H1 (cell line): ENCODE measurements at regions not wholly inside any gene's neighbourhood (a gene's known extent, or its start where the extent isn't known, plus 50 kb on each side); places are given as distances from the start of the nearest gene placed in this dataset.

Source experiments
- CTCF ChIA-PET: fragments of 300-600 bp; sonication (Branson Sonifier 250); formaldehyde crosslinking; loops from one replicate; lab custom pipeline; 2021; ENCODE audit not compliant: partially characterized antibody; lab: Charles Lee
- POLR2A ChIA-PET: fragments of 300-600 bp; sonication (Branson Sonifier 250); formaldehyde crosslinking; loops from one replicate; lab custom pipeline; 2021; ENCODE audit warnings: inconsistent platforms; ENCODE audit not compliant: partially characterized antibody; lab: Charles Lee
- DNase-seq, 2 experiments: peaks; one replicate each; pipeline versions ENCODE4 v3.0.0 to v3.0.0-alpha.2; 2010 to 2022; ENCODE audit warnings: low spot score in 2 of 2, low read depth in 1 of 2, mixed read lengths in 1 of 2
- FAIRE-seq: peaks from 2 replicates; lab custom pipeline; 2011; peaks lifted over from hg19 to GRCh38; lab: Jason Lieb, UNC
- H2AFZ ChIP-seq: 2 replicates; pipeline ENCODE4 v1.8.1; 2012; ENCODE audit warnings: low read length, inconsistent platforms
- H2AK5ac ChIP-seq: 2 replicates; pipeline ENCODE4 v1.6.1; 2013; ENCODE audit warnings: low read depth, low read length
- H2BK120ac ChIP-seq: replicated peaks from 2 replicates; pipeline ENCODE3; 2013; ENCODE audit warnings: low read depth, low read length, inconsistent platforms
- H2BK12ac ChIP-seq: 2 replicates; pipeline ENCODE4 v1.6.1; 2013; ENCODE audit warnings: low read depth, low read length
- H2BK15ac ChIP-seq: 2 replicates; pipeline ENCODE4 v1.6.1; 2013; ENCODE audit warnings: low read length
- H2BK20ac ChIP-seq: 2 replicates; pipeline ENCODE4 v1.6.1; 2013; ENCODE audit warnings: low read length
- H2BK5ac ChIP-seq: 2 replicates; pipeline ENCODE4 v1.6.1; 2013; ENCODE audit warnings: low read depth, low read length
- H3K14ac ChIP-seq: 2 replicates; pipeline ENCODE4 v1.6.1; 2013; ENCODE audit warnings: inconsistent platforms; ENCODE audit not compliant: insufficient read length
- H3K18ac ChIP-seq: 2 replicates; pipeline ENCODE4 v1.6.1; 2013; ENCODE audit warnings: low read length; ENCODE audit errors: extremely low read depth
- H3K23ac ChIP-seq: 2 replicates; pipeline ENCODE4 v1.6.1; 2013; ENCODE audit warnings: inconsistent platforms; ENCODE audit not compliant: insufficient read length
- H3K23me2 ChIP-seq: 2 replicates; pipeline ENCODE4 v1.6.1; 2013; ENCODE audit warnings: low read depth, low read length
- H3K27ac ChIP-seq: 2 replicates; pipeline ENCODE4 v1.6.1; 2011; ENCODE audit warnings: low read depth, low read length, inconsistent platforms
- H3K27me3 ChIP-seq, 4 experiments: replicated peaks in 1 of 4; 1 replicate in 1 of 4; 2 replicates in 3 of 4; pipeline versions ENCODE4 v1.6.1 to v1.8.1; 2011 to 2013; ENCODE audit warnings: low read length in 3 of 4, mild to moderate bottlenecking in 3 of 4, inconsistent platforms in 2 of 4, mixed read lengths in 2 of 4, moderate library complexity in 1 of 4; ENCODE audit not compliant: control insufficient read depth in 3 of 4, insufficient read depth in 3 of 4; ENCODE audit errors: extremely low read depth in 1 of 4
- H3K36me3 ChIP-seq, 4 experiments: 2 replicates each; pipeline versions ENCODE4 v1.6.1 to v1.8.1; 2011 to 2013; ENCODE audit warnings: mild to moderate bottlenecking in 4 of 4, low read length in 3 of 4, moderate library complexity in 2 of 4, control low read depth in 1 of 4, inconsistent platforms in 1 of 4; ENCODE audit not compliant: insufficient read depth in 4 of 4, control insufficient read depth in 2 of 4
- H3K4ac ChIP-seq: replicated peaks from 2 replicates; pipeline ENCODE3; 2013; ENCODE audit warnings: low read length, low read depth, mixed read lengths, inconsistent platforms; ENCODE audit not compliant: insufficient read length
- H3K4me1 ChIP-seq, 4 experiments: replicated peaks in 1 of 4; 1 replicate in 1 of 4; 2 replicates in 3 of 4; pipeline versions ENCODE4 v1.6.1 to v1.8.1; 2011 to 2013; ENCODE audit warnings: low read length in 3 of 4, inconsistent platforms in 2 of 4, mixed read lengths in 1 of 4; ENCODE audit not compliant: insufficient read depth in 4 of 4, control insufficient read depth in 3 of 4
- H3K4me2 ChIP-seq, 2 experiments: 2 replicates each; pipeline versions ENCODE4 v1.6.1 to v1.8.1; 2011 to 2013; ENCODE audit warnings: low read depth in 2 of 2, low read length in 2 of 2, control low read depth in 1 of 2, inconsistent platforms in 1 of 2, mild to moderate bottlenecking in 1 of 2; ENCODE audit not compliant: insufficient read depth in 1 of 2
- H3K4me3 ChIP-seq, 4 experiments: fragments of 200-600, 300-600 bp in 1 of 4; sonication (generic), shearing (Covaris generic), sonication (Bioruptor Twin) in 1 of 4; 2 replicates each; pipeline versions ENCODE4 v1.5.1 to v1.8.1; 2011 to 2016; ENCODE audit warnings: low read length in 4 of 4, low read depth in 3 of 4, control low read depth in 2 of 4, inconsistent platforms in 2 of 4, mild to moderate bottlenecking in 2 of 4, mixed read lengths in 1 of 4, moderate library complexity in 1 of 4; ENCODE audit not compliant: insufficient read depth in 2 of 4; ENCODE audit errors: extremely low read depth in 1 of 4
- H3K56ac ChIP-seq: replicated peaks from 2 replicates; pipeline ENCODE3; 2013; ENCODE audit warnings: low read depth, mild to moderate bottlenecking, mixed read lengths, low read length, inconsistent platforms; ENCODE audit not compliant: insufficient read length
- H3K79me1 ChIP-seq: 2 replicates; pipeline ENCODE4 v1.6.1; 2013; ENCODE audit warnings: low read depth, low read length, control low read depth
- H3K79me2 ChIP-seq, 2 experiments: 2 replicates each; pipeline versions ENCODE4 v1.6.1 to v1.8.1; 2012 to 2013; ENCODE audit warnings: low read length in 2 of 2, mild to moderate bottlenecking in 2 of 2, inconsistent platforms in 1 of 2; ENCODE audit not compliant: insufficient read depth in 2 of 2, control insufficient read depth in 1 of 2
- H3K9ac ChIP-seq, 4 experiments: replicated peaks in 1 of 4; 1 replicate in 1 of 4; 2 replicates in 3 of 4; pipeline versions ENCODE4 v1.6.1 to v1.8.1; 2011 to 2013; ENCODE audit warnings: low read depth in 3 of 4, low read length in 3 of 4, control low read depth in 2 of 4, mild to moderate bottlenecking in 2 of 4, moderate library complexity in 2 of 4, inconsistent platforms in 1 of 4; ENCODE audit errors: extremely low read depth in 1 of 4
- H3K9me3 ChIP-seq, 2 experiments: 2 replicates each; pipeline versions ENCODE4 v1.6.1 to v1.8.1; 2012 to 2013; ENCODE audit warnings: mild to moderate bottlenecking in 2 of 2, moderate library complexity in 2 of 2, control low read depth in 1 of 2, inconsistent platforms in 1 of 2, low read depth in 1 of 2, low read length in 1 of 2, mixed read lengths in 1 of 2; ENCODE audit not compliant: insufficient read depth in 2 of 2
- H4K20me1 ChIP-seq, 2 experiments: replicated peaks in 1 of 2; 2 replicates each; pipeline versions ENCODE3 to v1.8.1; 2011 to 2013; ENCODE audit warnings: inconsistent platforms in 2 of 2, low read length in 2 of 2, mild to moderate bottlenecking in 1 of 2; ENCODE audit not compliant: insufficient read depth in 2 of 2, control insufficient read depth in 1 of 2
- H4K5ac ChIP-seq: 2 replicates; pipeline ENCODE4 v1.6.1; 2013; ENCODE audit warnings: low read length, low read depth, mixed read lengths, inconsistent platforms; ENCODE audit not compliant: insufficient read length
- H4K8ac ChIP-seq: 2 replicates; pipeline ENCODE4 v1.8.0; 2013; ENCODE audit warnings: mild to moderate bottlenecking, moderate library complexity, low read length, inconsistent platforms; ENCODE audit not compliant: insufficient read depth; ENCODE audit errors: extremely low read depth
- H4K91ac ChIP-seq: replicated peaks from 2 replicates; pipeline ENCODE3; 2013; ENCODE audit warnings: low read length, mixed read lengths, inconsistent platforms; ENCODE audit not compliant: insufficient read length
- BCL11A ChIP-seq, 2 experiments: IDR thresholded peaks; one replicate each; pipeline ENCODE4 v1.6.1; 2011; ENCODE audit warnings: low read depth in 2 of 2, low read length in 2 of 2, mild to moderate bottlenecking in 2 of 2
- JUND ChIP-seq: IDR thresholded peaks from 2 replicates; pipeline ENCODE4 v1.6.1; 2011; ENCODE audit warnings: mild to moderate bottlenecking, improper control_type of control experiment, low read length
- KDM5A ChIP-seq: fragments of 200-600 bp; IDR thresholded peaks from 2 replicates; pipeline ENCODE4 v1.7.1; 2012; ENCODE audit warnings: mild to moderate bottlenecking, low read length, inconsistent platforms, mixed read lengths
- RAD21 ChIP-seq, 2 experiments: IDR thresholded peaks in 1 of 2; conservative IDR thresholded peaks in 1 of 2; 2 replicates each; pipeline ENCODE4 v1.6.1; 2011; ENCODE audit warnings: low read depth in 2 of 2, low read length in 2 of 2, improper control_type of control experiment in 1 of 2, inconsistent platforms in 1 of 2, mild to moderate bottlenecking in 1 of 2, moderate library complexity in 1 of 2
- SIN3A ChIP-seq, 2 experiments: IDR thresholded peaks in 1 of 2; conservative IDR thresholded peaks in 1 of 2; 2 replicates each; pipeline ENCODE4 v1.6.1; 2011 to 2012; ENCODE audit warnings: low read length in 2 of 2, improper control_type of control experiment in 1 of 2, low read depth in 1 of 2, mild to moderate bottlenecking in 1 of 2
- SP1 ChIP-seq: IDR thresholded peaks from 2 replicates; pipeline ENCODE4 v1.6.1; 2011; ENCODE audit warnings: low read depth, low read length
- SP2 ChIP-seq: IDR thresholded peaks from 2 replicates; pipeline ENCODE4 v1.6.1; 2012; ENCODE audit warnings: mild to moderate bottlenecking, low read length, inconsistent platforms
- TCF12 ChIP-seq: IDR thresholded peaks from 2 replicates; pipeline ENCODE4 v1.6.1; 2011; ENCODE audit warnings: low read depth, mild to moderate bottlenecking, low read length
- WGBS, 2 experiments: shearing (Covaris generic) in 1 of 2; methylation state at CpG; one replicate each; pipeline versions ENCODE4 v1.1.6 to v1.1.7; 2013 to 2015; ENCODE audit warnings: low lambda C conversion rate in 2 of 2, mixed read lengths in 2 of 2, inconsistent platforms in 1 of 2, low coverage in 1 of 2, missing lambda C conversion rate in 1 of 2; ENCODE audit not compliant: insufficient replicate concordance in 2 of 2, insufficient coverage in 1 of 2, insufficient read length in 1 of 2; ENCODE audit errors: extremely low coverage in 1 of 2, missing lambda C conversion rate in 1 of 2; 5-methylcytosine and 5-hydroxymethylcytosine counted together

DNA sequence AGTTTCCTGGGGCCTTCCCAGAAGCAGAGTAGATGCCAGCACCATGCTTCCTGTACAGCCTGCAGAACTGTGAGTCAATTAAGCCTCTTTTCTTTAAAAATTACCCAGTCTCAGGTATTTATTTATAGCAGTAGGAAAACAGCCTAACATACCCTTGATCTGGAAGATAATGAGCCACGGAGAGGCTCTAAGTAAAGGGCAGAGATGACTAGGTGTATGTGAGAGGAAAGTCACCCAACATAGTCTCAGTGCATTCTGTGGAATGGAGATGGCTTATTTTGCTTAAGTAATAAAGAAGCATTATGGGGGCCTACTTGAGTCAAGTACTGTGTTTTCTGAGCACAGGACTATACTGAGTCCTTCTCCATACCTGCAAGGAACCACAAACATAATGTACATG, 199.5 kb downstream of the CPEB2 start:
- no peak overlapping the region for H2BK15ac ChIP-seq
- TF ChIP-seq KDM5A = no peak
- TF ChIP-seq TCF12 = no peak
- no peak for TF ChIP-seq SP2
- TF ChIP-seq SP1 = no peak
- TF ChIP-seq JUND = no peak
- TF ChIP-seq SIN3A (conservative IDR thresholded peaks at IDR 0.05 in 1 of 2, IDR thresholded peaks at IDR 0.05 in 1 of 2; ENCODE audit: low read depth in 1 of 2, low read length in 2 of 2) = no peak
- TF ChIP-seq BCL11A (IDR thresholded peaks at IDR 0.05; ENCODE audit: low read depth in 2 of 2, low read length in 2 of 2) = no peak
- TF ChIP-seq RAD21 (IDR thresholded peaks at IDR 0.05 in 1 of 2, conservative IDR thresholded peaks at IDR 0.05 in 1 of 2; ENCODE audit: low read depth in 2 of 2, low read length in 2 of 2) = no peak
- no peak overlapping the region for H4K5ac ChIP-seq
- no peak overlapping the region for H2AK5ac ChIP-seq
- CTCF ChIA-PET = interaction anchor here (0.9 kb wide), 1 partner anchor 18 kb away, joined by 3 read pairs; no protein-coding TSS in a partner anchor
- peaks cover 5 to 6% of the 10 kb centered on the region in 2 experiments for H3K9me3 ChIP-seq
- peaks cover 0 to 9% (median 4%) of the 10 kb centered on the region in 4 experiments; a peak in 4 of 7 replicates for H3K4me1 ChIP-seq
- H3K14ac ChIP-seq = no peak overlapping the region
- FAIRE-seq = no peak
- no peaks in the 10 kb centered on the region for H3K36me3 ChIP-seq
- no peak overlapping the region for H2AFZ ChIP-seq
- no peaks in the 10 kb centered on the region for H4K20me1 ChIP-seq
- H3K79me1 ChIP-seq = no peaks in the 10 kb centered on the region
- no peak overlapping the region for H4K8ac ChIP-seq
- 0 out of 2 replicates have a peak overlapping the region, but pooled peaks have one; percentile 21 for H2BK20ac ChIP-seq
- H3K79me2 ChIP-seq = no peaks in the 10 kb centered on the region
- no peak overlapping the region for H3K4me3 ChIP-seq
- DNase-seq = no peak
- H2BK5ac ChIP-seq = no peak overlapping the region
- H3K4me2 ChIP-seq = no peak overlapping the region
- no peak overlapping the region for H3K23ac ChIP-seq
- no peak overlapping the region for H3K27ac ChIP-seq
- H4K91ac ChIP-seq = no peak overlapping the region
- H3K27me3 ChIP-seq = no peaks in the 10 kb centered on the region
- H3K4ac ChIP-seq = no peak overlapping the region
- POLR2A ChIA-PET = no interaction called here
- no peak overlapping the region for H2BK120ac ChIP-seq
- H3K23me2 ChIP-seq = no peaks in the 10 kb centered on the region
- no peak overlapping the region for H3K18ac ChIP-seq
- H3K9ac ChIP-seq = no peak overlapping the region
- no peak overlapping the region for H3K56ac ChIP-seq
- WGBS, 2 experiments = 94% methylated on average over 1 of the region's 1 CpG; no CpG with 5 or more reads in 1 of the 2 experiments
- no peak overlapping the region for H2BK12ac ChIP-seq
